ENCODE measurements at regions not wholly inside any gene's neighbourhood (a gene's known extent, or its start where the extent isn't known, plus 50 kb on each side); places are given as distances from the start of the nearest gene placed in this dataset.

GRCh38 chr7:128167791-128168666 lies 73.0 kb upstream of the LEP start:
- no peak for DNase-seq (ENCODE audit: low read depth)

- no peak for DNase-seq (ENCODE audit: low read depth)
Observed at GRCh38 chr7:128168667-128169210, 72.3 kb upstream of the LEP start.

GRCh38 chr7:128170461-128170860 lies 70.6 kb upstream of the LEP start:
- no peak for DNase-seq (ENCODE audit: low read depth)

- no peak for DNase-seq (ENCODE audit: low read depth)
Observed at GRCh38 chr7:128171342-128171918, 69.6 kb upstream of the LEP start.

DNA sequence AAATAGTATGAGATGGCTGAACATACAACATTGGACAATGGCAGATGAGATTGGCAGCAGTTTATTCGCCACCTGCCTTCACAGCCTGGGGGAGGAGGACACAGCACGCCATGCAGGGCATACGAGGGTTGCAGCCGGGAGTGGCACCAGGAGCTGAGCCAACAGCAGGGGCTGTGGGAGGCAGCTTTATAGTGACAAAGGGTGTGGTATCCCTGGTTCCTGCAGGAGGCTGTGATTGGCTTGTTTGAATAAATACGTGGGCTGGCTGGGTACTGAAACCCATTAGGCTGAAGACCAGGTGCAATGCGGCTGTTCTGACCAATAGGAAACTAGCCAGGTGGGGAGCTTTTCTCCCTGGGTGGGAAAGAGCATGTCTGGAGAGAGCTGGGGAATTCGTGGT lies 68.9 kb upstream of the LEP start:
- DNase-seq (ENCODE audit: low read depth), result no peak

- no peak for DNase-seq (ENCODE audit: low read depth)
Observed at GRCh38 chr7:128172963-128173362, 68.1 kb upstream of the LEP start.

- no peak for DNase-seq (ENCODE audit: low read depth)
Observed at GRCh38 chr7:128174386-128174785, 66.7 kb upstream of the LEP start.

DNA sequence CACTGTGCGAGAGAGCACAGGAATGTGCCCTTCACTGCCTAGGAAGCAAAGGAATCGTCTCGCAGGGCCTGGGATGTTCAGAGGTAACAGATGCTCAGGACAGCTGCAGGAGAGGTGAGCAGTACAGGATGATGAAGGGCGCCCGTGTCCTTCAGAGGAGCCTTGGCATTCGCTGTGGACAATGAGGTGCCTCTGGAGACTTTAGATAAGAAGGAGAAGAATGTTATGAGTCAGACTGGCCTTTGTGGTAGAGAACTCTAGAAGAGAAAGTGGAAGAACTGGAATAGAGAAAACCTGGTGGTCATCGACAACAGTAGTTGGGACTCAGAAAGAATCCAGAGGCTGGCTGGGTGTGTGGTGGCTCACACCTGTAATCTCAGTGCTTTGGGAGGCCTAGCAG lies 64.4 kb upstream of the LEP start:
- DNase-seq (ENCODE audit: low read depth), result no peak

GRCh38 chr7:128177768-128178550 lies 63.1 kb upstream of the LEP start:
- DNase-seq (ENCODE audit: low read depth), result no peak

DNA sequence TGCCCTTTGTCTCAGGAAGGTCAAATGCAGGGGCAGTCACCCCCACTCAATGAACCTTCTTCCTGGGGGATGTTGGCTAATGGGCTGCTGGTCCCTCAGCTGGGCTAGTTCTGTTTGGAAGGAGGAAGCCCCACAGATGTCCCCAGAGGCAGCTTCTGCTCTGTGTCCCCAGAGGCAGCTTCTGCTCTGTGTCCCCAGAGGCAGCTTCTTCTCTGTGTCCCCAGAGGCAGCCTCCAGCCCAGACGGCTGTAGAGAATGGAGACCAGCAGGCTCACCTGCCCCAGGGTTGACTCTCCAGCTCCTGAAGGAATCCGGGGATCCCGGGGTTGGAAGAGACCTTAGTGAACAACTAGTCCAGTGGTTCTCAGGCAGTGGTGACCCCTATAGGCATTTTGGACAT lies 62.5 kb upstream of the LEP start:
- DNase-seq (ENCODE audit: low read depth), result no peak

- DNase-seq (ENCODE audit: low read depth), result no peak
Observed at GRCh38 chr7:128188396-128189230, 52.5 kb upstream of the LEP start.

- DNase-seq (ENCODE audit: low read depth), result no peak
Observed at GRCh38 chr7:128189231-128189930, 51.7 kb upstream of the LEP start.

DNA sequence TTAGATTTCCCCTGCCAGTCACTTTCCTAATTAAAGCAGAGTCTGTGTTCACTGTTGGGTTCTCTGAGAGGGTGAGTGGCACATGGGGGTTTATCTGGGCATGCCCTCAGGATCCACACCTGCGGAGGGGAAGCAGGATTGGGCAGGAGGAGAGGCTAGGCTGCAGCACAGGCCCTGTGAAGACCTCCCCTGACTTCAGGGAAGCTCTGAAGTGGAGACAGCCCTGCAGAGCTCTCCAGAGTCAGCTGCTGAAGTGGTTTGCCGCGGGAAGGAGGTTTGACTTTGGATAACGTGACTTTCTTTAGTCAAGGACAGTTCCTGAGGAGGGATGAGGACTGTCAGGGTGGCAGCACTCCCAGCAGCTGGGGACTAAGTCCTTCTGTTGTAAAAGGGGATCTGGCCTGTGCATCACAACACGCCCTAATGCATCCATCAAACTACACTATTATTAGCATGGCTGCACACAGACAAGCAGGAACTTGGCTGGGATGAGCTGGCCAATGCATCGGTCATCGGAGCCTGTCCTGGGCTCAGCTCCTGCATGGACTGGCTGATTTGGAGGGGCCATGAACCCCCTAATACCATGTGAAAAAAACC lies 50.9 kb upstream of the LEP start:
- no peak for DNase-seq (ENCODE audit: low read depth)

DNA sequence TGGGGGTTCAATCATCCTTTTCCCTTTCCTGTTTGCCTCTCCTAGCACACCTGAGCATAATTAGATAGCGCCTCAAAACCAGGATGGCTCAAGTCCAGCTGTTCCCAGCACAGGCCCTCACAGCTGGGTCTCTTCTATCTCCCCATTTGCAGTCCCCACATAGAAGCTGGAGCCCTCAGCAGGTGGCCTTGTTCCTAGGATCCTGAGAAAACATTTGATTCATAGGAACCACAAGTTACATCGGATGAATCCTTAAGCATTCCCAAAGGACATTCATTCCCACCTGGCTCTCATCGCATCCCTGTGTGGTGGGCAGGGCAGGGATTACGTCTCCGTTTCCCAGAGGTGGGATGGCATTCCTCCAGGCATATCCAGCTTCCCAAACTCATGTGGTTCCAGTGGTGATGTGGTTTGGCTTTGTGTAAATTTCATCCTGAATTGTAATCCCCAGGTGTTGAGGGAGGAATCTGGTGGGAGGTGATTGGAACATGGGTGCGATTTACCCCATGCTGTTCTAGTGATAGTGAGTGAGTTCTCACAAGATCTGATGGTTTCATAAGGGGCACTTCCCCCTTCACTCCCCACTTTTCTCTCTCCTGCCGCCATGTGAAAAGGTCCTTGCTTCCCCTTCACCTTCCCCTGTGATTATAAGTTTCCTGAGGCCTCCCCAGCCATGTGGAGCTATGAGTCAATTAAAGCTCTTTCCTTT lies 49.8 kb upstream of the LEP start:
- no peak for DNase-seq (ENCODE audit: low read depth)

Measured in LHCN-M2 (cell line).